ENCODE measurements at regions not wholly inside any gene's neighbourhood (a gene's known extent, or its start where the extent isn't known, plus 50 kb on each side); places are given as distances from the start of the nearest gene placed in this dataset.

- CTCF ChIA-PET, result interaction anchor here (0.6 kb wide), 1 partner anchor 31 kb away, joined by 3 read pairs; no protein-coding TSS in a partner anchor
- no peak for DNase-seq (ENCODE audit: low read depth, low spot score)
- TF ChIP-seq CTCF (IDR thresholded peaks at IDR 0.05; ENCODE audit: insufficient read depth, low read length, missing control alignments), result no peak
- no peak overlapping the region for H3K4me3 ChIP-seq (ENCODE audit: low read depth, low read length)
- POLR2A ChIA-PET, result interaction anchor here (0.6 kb wide), 1 partner anchor 29 kb away, joined by 3 read pairs; no protein-coding TSS in a partner anchor
These were observed 70.4 kb upstream of the TTC14 start for GRCh38 chr3:180531303-180532278.

GRCh38 chr3:180534828-180535227 is 67.1 kb upstream of the TTC14 start:
- CTCF ChIA-PET, result no interaction called here
- POLR2A ChIA-PET, result no interaction called here
- TF ChIP-seq CTCF (IDR thresholded peaks at IDR 0.05; ENCODE audit: insufficient read depth, low read length, missing control alignments), result no peak
- no peak for DNase-seq (ENCODE audit: low read depth, low spot score)
- H3K4me3 ChIP-seq (ENCODE audit: low read depth, low read length), result no peak overlapping the region

- CTCF ChIA-PET, result no interaction called here
- TF ChIP-seq CTCF (IDR thresholded peaks at IDR 0.05; ENCODE audit: insufficient read depth, low read length, missing control alignments), result no peak
- no peak overlapping the region for H3K4me3 ChIP-seq (ENCODE audit: low read depth, low read length)
- no peak for DNase-seq (ENCODE audit: low read depth, low spot score)
- POLR2A ChIA-PET, result no interaction called here
These were observed 63.5 kb upstream of the TTC14 start for GRCh38 chr3:180538493-180538892.

- H3K4me3 ChIP-seq (ENCODE audit: low read depth, low read length), result no peak overlapping the region
- POLR2A ChIA-PET, result no interaction called here
- no peak for TF ChIP-seq CTCF (IDR thresholded peaks at IDR 0.05; ENCODE audit: insufficient read depth, low read length, missing control alignments)
- CTCF ChIA-PET, result no interaction called here
- no peak for DNase-seq (ENCODE audit: low read depth, low spot score)
These were observed 58.1 kb upstream of the TTC14 start for GRCh38 chr3:180543877-180544276.

GRCh38 chr3:180546863-180547262 is 55.1 kb upstream of the TTC14 start:
- DNase-seq (ENCODE audit: low read depth, low spot score), result no peak
- no peak for TF ChIP-seq CTCF (IDR thresholded peaks at IDR 0.05; ENCODE audit: insufficient read depth, low read length, missing control alignments)
- no peak overlapping the region for H3K4me3 ChIP-seq (ENCODE audit: low read depth, low read length)
- ChIA-PET POLR2A (no interaction called here), CTCF (no interaction called here)

- DNase-seq (ENCODE audit: low read depth, low spot score), result no peak
- TF ChIP-seq CTCF (IDR thresholded peaks at IDR 0.05; ENCODE audit: insufficient read depth, low read length, missing control alignments), result no peak
- CTCF ChIA-PET, result no interaction called here
- H3K4me3 ChIP-seq (ENCODE audit: low read depth, low read length), result no peak overlapping the region
- POLR2A ChIA-PET, result no interaction called here
These were observed 53.9 kb upstream of the TTC14 start for GRCh38 chr3:180548050-180548449.

All from AG04449 (cell line).